Vagina (tissue), 2 donors: ENCODE measurements at regions not wholly inside any gene's neighbourhood (a gene's known extent, or its start where the extent isn't known, plus 50 kb on each side); places are given as distances from the start of the nearest gene placed in this dataset.

Experiments
- POLR2A ChIP-seq, 2 donors: fragments of 450-650 bp; IDR thresholded peaks; one replicate each; pipeline ENCODE4 v1.6.1; 2017; ENCODE audit warnings: antibody characterized with exemption in 2 of 2, mild to moderate bottlenecking in 2 of 2, moderate library complexity in 2 of 2
- POLR2AphosphoS5 ChIP-seq, 2 donors: sonication (generic); formaldehyde crosslinking; IDR thresholded peaks; one replicate each; pipeline ENCODE4 v1.9.0; 2017; ENCODE audit warnings: antibody characterized with exemption in 2 of 2, mild to moderate bottlenecking in 2 of 2, low read depth in 1 of 2; ENCODE audit not compliant: insufficient read depth in 1 of 2
- TF ChIP-seq, protein P1 (sequence below), 3 experiments: fragments of 450-650 bp in 2 of 3; fragments of 200-600 bp in 1 of 3; sonication (generic) in 1 of 3; IDR thresholded peaks; one replicate each; pipeline ENCODE4 v1.5.1; 2017 to 2019; ENCODE audit warnings: antibody characterized with exemption in 3 of 3, mild to moderate bottlenecking in 2 of 3, moderate library complexity in 2 of 3

DNA sequence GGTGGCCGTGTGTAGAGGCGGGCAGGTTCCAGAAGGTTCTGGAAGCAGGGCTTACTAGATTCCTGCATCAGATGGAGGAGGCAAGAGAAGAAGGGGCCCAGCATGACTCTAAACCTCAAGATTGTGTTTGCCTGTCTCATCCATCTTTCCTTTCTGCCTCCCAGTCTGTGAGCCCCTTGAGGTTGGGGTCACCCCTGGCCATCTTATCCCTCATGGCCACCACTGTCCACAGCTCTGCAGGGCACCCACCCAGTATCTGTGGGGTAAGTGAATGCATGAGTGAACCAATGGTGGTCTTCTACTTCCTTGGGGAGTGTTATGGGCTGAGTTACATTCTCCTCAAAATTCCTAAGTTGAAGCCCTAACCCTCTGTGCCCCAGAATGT, 79.3 kb downstream of the MYEOV start:
- TF ChIP-seq, protein P1, sequence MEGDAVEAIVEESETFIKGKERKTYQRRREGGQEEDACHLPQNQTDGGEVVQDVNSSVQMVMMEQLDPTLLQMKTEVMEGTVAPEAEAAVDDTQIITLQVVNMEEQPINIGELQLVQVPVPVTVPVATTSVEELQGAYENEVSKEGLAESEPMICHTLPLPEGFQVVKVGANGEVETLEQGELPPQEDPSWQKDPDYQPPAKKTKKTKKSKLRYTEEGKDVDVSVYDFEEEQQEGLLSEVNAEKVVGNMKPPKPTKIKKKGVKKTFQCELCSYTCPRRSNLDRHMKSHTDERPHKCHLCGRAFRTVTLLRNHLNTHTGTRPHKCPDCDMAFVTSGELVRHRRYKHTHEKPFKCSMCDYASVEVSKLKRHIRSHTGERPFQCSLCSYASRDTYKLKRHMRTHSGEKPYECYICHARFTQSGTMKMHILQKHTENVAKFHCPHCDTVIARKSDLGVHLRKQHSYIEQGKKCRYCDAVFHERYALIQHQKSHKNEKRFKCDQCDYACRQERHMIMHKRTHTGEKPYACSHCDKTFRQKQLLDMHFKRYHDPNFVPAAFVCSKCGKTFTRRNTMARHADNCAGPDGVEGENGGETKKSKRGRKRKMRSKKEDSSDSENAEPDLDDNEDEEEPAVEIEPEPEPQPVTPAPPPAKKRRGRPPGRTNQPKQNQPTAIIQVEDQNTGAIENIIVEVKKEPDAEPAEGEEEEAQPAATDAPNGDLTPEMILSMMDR (IDR thresholded peaks at IDR 0.05) = no peak
- TF ChIP-seq POLR2A (IDR thresholded peaks at IDR 0.05) (no peak), POLR2AphosphoS5 (IDR thresholded peaks at IDR 0.05; ENCODE audit: insufficient read depth in 1 of 2, low read depth in 1 of 2) (no peak)
